ENCODE measurements at regions not wholly inside any gene's neighbourhood (a gene's known extent, or its start where the extent isn't known, plus 50 kb on each side); places are given as distances from the start of the nearest gene placed in this dataset.

GRCh38 chr5:44932922-44933585 is 124.3 kb downstream of the MRPS30 start:
- H3K4me1 ChIP-seq (ENCODE audit: control insufficient read depth in 2 of 2, insufficient read depth in 2 of 2, low read length in 2 of 2) = no peaks in the 10 kb centered on the region
- DNase-seq (no peak), ATAC-seq (ENCODE audit: low read depth) (no peak)
- TF ChIP-seq, protein P1, sequence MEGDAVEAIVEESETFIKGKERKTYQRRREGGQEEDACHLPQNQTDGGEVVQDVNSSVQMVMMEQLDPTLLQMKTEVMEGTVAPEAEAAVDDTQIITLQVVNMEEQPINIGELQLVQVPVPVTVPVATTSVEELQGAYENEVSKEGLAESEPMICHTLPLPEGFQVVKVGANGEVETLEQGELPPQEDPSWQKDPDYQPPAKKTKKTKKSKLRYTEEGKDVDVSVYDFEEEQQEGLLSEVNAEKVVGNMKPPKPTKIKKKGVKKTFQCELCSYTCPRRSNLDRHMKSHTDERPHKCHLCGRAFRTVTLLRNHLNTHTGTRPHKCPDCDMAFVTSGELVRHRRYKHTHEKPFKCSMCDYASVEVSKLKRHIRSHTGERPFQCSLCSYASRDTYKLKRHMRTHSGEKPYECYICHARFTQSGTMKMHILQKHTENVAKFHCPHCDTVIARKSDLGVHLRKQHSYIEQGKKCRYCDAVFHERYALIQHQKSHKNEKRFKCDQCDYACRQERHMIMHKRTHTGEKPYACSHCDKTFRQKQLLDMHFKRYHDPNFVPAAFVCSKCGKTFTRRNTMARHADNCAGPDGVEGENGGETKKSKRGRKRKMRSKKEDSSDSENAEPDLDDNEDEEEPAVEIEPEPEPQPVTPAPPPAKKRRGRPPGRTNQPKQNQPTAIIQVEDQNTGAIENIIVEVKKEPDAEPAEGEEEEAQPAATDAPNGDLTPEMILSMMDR (IDR thresholded peaks at IDR 0.05) = no peak
- no peak for TF ChIP-seq EZH2 (IDR thresholded peaks at IDR 0.05; ENCODE audit: borderline replicate concordance, insufficient read depth, low read depth, low read length, poor library complexity, severe bottlenecking)
- no peak overlapping the region for H3K9ac ChIP-seq (ENCODE audit: low read length)
- CTCF ChIA-PET = no interaction called here
- peaks cover 0 to 12% (median 3%) of the 10 kb centered on the region in 3 donors for H3K9me3 ChIP-seq (ENCODE audit: control extremely low read depth in 1 of 3, control insufficient read depth in 2 of 3, insufficient read depth in 1 of 3, low read length in 2 of 3)
- Mint-ChIP-seq H3K4me1 (no peaks in the 10 kb centered on the region), H3K27ac (no peak overlapping the region), H3K27me3 (no peaks in the 10 kb centered on the region), H3K4me3 (no peak overlapping the region), H3K9me3 (ENCODE audit: insufficient read depth) (peaks cover 5% of the 10 kb centered on the region)
- H3K4me2 ChIP-seq (replicated peaks; ENCODE audit: low read depth, low read length, poor library complexity, severe bottlenecking) = no peak overlapping the region
- H3K79me2 ChIP-seq (ENCODE audit: control insufficient read depth, insufficient read depth, low read length) = no peaks in the 10 kb centered on the region
- no peak overlapping the region for H2AFZ ChIP-seq (ENCODE audit: insufficient read depth, low read depth, low read length, poor library complexity, severe bottlenecking)
- H3K27me3 ChIP-seq (replicated peaks in 1 of 4; ENCODE audit: control extremely low read depth in 1 of 4, control insufficient read depth in 3 of 4, insufficient read depth in 4 of 4, low read length in 3 of 4) = no peaks in the 10 kb centered on the region
- H3K27ac ChIP-seq (ENCODE audit: low read length in 2 of 2) = no peak overlapping the region
- no peak overlapping the region for H3K4me3 ChIP-seq (ENCODE audit: control extremely low read depth in 1 of 5, extremely low read depth in 1 of 5, insufficient read depth in 1 of 5, low read depth in 2 of 5, low read length in 4 of 5)
- intact Hi-C loops (cut with micrococcal nuclease) = no loop called here
- no peaks in the 10 kb centered on the region for H4K20me1 ChIP-seq (ENCODE audit: control insufficient read depth, insufficient read depth, low read length, poor library complexity, severe bottlenecking)
- no peaks in the 10 kb centered on the region for H3K36me3 ChIP-seq (replicated peaks in 1 of 2; ENCODE audit: control extremely low read depth in 1 of 2, control insufficient read depth in 1 of 2, extremely low read depth in 1 of 2, insufficient read depth in 2 of 2, low read length in 1 of 2)
- POLR2A ChIA-PET = no interaction called here
- WGBS (ENCODE audit: insufficient coverage) = no CpG with 5 or more reads among the region's 3 CpGs

- Histone ChIP-seq H3K9me3 (ENCODE audit: control extremely low read depth in 1 of 3, control insufficient read depth in 2 of 3, insufficient read depth in 1 of 3, low read length in 2 of 3) (peaks cover 0 to 12% (median 3%) of the 10 kb centered on the region in 3 donors), H3K4me1 (ENCODE audit: control insufficient read depth in 2 of 2, insufficient read depth in 2 of 2, low read length in 2 of 2) (no peaks in the 10 kb centered on the region), H3K36me3 (replicated peaks in 1 of 2; ENCODE audit: control extremely low read depth in 1 of 2, control insufficient read depth in 1 of 2, extremely low read depth in 1 of 2, insufficient read depth in 2 of 2, low read length in 1 of 2) (no peaks in the 10 kb centered on the region), H4K20me1 (ENCODE audit: control insufficient read depth, insufficient read depth, low read length, poor library complexity, severe bottlenecking) (no peaks in the 10 kb centered on the region), H3K9ac (ENCODE audit: low read length) (no peak overlapping the region), H3K27ac (ENCODE audit: low read length in 2 of 2) (no peak overlapping the region), H3K79me2 (ENCODE audit: control insufficient read depth, insufficient read depth, low read length) (no peaks in the 10 kb centered on the region), H3K4me2 (replicated peaks; ENCODE audit: low read depth, low read length, poor library complexity, severe bottlenecking) (no peak overlapping the region), H3K4me3 (ENCODE audit: control extremely low read depth in 1 of 5, extremely low read depth in 1 of 5, insufficient read depth in 1 of 5, low read depth in 2 of 5, low read length in 4 of 5) (no peak overlapping the region), H2AFZ (ENCODE audit: insufficient read depth, low read depth, low read length, poor library complexity, severe bottlenecking) (no peak overlapping the region), H3K27me3 (replicated peaks in 1 of 4; ENCODE audit: control extremely low read depth in 1 of 4, control insufficient read depth in 3 of 4, insufficient read depth in 4 of 4, low read length in 3 of 4) (no peaks in the 10 kb centered on the region)
- CTCF ChIA-PET = no interaction called here
- Mint-ChIP-seq H3K9me3 (ENCODE audit: insufficient read depth) (peaks cover 5% of the 10 kb centered on the region), H3K4me3 (no peak overlapping the region), H3K4me1 (no peaks in the 10 kb centered on the region), H3K27ac (no peak overlapping the region), H3K27me3 (no peaks in the 10 kb centered on the region)
- POLR2A ChIA-PET = no interaction called here
- no peak for ATAC-seq (ENCODE audit: low read depth)
- no CpG with 5 or more reads among the region's 3 CpGs for WGBS (ENCODE audit: insufficient coverage)
- intact Hi-C loops (cut with micrococcal nuclease) = no loop called here
- no peak for TF ChIP-seq EZH2 (IDR thresholded peaks at IDR 0.05; ENCODE audit: borderline replicate concordance, insufficient read depth, low read depth, low read length, poor library complexity, severe bottlenecking)
- TF ChIP-seq, protein P1 (IDR thresholded peaks at IDR 0.05) = no peak
- no peak for DNase-seq
These were observed 124.9 kb downstream of the MRPS30 start for GRCh38 chr5:44933686-44934085.
